ENCODE measurements at regions not wholly inside any gene's neighbourhood (a gene's known extent, or its start where the extent isn't known, plus 50 kb on each side); places are given as distances from the start of the nearest gene placed in this dataset.
"Not testable (repeated sequence)": the region's sequence is repeated elsewhere in the genome, so short reads cannot be mapped to it uniquely, and the experiment has no call there.

- not testable (repeated sequence) for DNase-seq
These were observed 1226.8 kb upstream of the EPHA6 start for GRCh38 chr3:95587641-95588040.

DNA sequence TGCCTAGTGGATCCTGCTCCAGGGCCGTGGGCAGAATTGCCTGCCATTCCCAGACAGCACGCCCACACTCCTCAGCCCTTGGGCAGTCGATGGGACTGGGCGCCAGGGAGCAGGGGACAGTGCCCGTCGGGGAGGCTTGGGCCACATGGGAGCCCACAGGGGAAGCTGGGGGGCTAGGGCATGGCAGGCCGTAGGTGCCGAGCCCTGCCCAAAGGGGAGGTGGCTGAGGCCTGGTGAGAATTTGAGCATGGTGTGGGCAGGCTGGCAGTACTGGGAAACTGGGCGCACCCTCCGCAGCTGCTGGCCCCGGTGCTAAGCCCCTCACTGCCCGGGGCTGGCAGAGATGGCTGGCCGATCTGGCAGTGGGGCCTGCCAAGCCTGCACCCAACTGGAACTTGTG lies 1225.9 kb upstream of the EPHA6 start:
- DNase-seq = no peak

DNA sequence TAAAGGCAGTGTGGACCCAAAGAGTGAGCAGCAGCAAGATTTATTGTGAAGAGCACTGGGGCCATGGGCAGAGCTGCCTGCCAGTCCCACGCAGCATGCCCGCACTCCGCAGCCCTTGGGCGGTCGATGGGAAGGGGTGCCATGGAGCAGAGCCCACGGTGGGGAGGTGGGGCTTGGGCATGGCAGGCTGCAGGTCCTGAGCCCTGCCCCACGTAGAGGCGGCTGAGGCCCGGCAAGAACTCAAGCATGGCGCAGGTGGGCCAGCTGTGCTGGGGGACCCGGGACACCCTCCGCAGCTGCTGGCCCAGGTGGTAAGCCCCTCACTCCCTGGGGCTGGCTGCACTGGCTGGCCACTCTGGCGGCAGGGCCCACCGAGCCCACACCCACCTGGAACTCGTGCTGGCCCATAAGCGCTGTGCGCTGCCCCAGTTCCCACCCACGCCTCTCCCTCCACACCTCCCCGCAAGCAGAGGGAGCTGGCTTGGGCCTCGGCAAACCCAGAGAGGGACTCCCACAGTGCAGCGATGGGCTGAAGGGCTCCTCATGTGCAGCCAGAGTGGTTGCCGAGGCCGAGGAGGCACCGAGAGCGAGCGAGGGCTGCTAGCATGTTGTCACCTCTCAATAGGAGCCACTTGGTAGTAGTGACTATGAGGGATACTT lies 1218.8 kb upstream of the EPHA6 start:
- no peak for DNase-seq

- DNase-seq = no peak
These were observed 1206.5 kb upstream of the EPHA6 start for GRCh38 chr3:95607926-95608325.

DNA sequence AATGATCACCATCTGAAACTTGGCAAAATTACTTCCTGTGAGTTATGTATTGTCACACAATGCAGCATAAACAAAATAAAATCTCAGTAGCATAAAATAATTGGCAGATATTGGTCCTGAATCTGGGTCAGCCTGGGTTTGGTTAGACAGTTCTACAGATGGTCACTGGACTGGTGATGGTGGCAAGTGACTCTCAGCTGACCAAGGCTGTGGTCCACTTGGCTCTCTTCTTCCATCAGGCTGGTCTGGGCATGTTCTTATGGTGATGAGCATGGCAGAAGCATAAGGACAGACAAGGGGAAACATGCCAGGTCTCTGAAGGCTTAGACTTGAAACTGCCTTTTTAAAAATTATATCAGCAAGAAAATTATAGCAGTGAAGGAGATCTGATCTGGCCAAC lies 1205.0 kb upstream of the EPHA6 start:
- no peak for DNase-seq

GRCh38 chr3:95612611-95613010 lies 1201.8 kb upstream of the EPHA6 start:
- no peak for DNase-seq

DNA sequence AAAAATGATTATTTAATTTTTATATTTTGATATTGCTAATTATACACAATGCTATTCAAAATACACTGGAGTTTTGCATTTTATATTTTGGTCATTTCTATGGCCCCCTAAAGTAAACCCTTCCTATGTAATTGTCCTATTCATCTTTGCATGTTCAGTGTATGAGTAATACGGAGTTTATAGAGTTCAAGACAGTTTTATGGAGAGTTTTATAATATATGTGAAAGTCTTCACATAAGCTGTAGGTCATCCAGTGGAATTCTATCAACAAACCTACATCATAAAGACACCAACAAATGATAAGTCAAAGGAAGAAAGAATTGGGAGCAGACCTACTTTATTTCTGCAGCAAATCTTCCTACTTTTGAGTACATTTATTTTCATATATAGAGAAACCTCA lies 1200.4 kb upstream of the EPHA6 start:
- DNase-seq = no peak

GRCh38 chr3:95615592-95616310 lies 1198.6 kb upstream of the EPHA6 start:
- DNase-seq = no peak

DNA sequence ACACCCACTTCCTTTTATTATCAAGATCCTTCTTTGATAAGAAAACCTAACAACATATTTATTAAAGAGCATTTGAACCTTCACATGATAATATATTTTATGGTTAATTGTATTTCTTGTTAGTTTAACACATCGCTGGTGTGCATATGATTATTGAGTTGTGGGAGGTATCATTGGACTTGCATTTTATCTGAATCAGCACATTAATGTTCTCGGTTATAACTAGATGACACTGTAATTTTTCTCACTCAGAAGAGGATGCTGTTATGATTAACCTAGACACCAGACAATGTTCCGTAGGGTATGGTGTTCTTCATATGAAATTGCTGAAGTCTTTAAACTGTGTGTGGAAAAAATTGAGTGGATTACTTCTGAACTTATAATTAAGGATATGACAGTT lies 1188.3 kb upstream of the EPHA6 start:
- DNase-seq = no peak

DNA sequence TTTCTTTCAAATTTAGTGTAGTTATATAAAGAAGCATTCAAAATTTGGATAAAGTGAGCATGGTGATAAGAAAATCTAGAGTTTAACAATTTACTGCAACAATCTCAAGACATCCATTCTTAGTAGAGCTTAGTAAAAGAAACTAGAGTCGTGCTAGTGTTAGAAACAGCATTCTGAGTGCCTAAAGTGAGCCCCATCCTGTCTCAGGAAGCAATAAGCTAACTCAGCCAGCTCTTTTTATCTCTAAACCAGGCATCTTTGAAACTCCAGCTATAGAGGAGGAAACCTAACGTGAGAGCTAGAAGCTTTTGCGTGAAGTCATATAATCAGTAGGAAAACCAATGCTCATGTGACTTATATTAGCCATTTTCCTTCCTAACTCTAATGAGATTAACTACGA lies 1187.1 kb upstream of the EPHA6 start:
- DNase-seq = no peak

DNA sequence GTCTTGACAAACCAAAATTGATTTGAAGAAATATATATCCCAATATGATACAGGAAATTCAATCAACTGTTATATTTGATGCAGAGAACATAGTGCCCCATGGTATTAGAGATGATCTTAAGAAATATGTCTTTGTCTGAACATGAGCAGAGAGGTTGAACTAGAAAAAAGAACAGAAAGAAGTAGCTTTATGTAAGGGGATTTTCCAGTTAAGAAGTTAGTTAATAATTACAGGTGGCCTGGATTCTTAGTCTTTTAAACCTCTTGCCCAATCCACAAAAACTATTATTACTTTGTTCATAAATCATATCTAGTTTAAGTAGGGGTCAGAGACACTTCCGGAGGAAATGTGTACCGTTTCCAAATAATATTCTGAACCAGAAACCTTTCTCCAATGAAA lies 1186.7 kb upstream of the EPHA6 start:
- no peak for DNase-seq

- DNase-seq = no peak
These were observed 1184.6 kb upstream of the EPHA6 start for GRCh38 chr3:95629802-95630201.

- no peak for DNase-seq
These were observed 1169.1 kb upstream of the EPHA6 start for GRCh38 chr3:95645291-95645690.

- no peak for DNase-seq
These were observed 1159.6 kb upstream of the EPHA6 start for GRCh38 chr3:95654570-95655362.

DNA sequence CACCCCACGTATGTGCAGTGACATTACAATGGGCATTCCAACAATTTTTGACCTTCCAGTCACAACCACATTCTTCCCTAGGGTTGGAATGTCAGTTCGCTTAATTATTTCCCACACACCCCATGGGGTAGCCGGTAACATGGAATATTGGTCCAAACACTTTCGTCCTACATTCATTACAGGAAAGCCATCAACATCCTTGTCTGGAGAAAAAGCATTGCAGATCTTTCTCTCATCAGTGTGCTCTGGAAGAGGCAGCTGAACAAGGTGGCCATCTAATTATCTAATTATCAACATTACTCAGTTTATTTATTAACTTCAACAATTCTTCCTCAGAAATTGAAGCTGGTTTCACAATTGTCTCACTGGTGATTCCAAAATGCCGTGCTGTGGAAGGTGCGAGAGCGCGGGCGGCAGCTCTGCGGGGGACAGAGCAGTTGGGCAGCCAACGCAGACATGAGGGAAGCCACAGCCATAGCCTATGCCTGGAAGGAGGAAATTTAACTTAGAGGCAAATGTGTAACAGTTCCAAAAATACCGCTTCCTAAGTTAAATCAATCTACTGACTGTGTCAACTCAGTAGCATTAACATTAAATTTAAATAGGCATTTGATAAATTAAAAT lies 1158.9 kb upstream of the EPHA6 start:
- no peak for DNase-seq

DNA sequence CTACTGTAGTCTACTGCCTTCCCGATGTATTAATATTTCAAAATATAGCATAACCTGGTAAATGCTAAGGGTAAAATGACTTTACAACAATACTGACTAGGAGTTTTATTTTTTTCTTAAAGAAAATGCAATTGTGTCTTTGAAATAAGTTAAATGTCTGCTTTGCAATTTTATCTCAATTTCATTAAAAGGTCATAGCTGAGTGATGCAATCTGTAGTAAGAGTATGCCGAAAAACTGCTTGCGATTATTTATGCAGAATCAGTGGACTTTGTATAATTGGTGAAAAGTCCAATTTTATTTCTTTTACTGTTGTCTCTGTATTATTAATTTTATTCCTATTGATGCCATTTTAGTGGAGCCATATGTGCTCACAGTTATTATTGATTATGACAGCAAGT lies 1143.6 kb upstream of the EPHA6 start:
- no peak for DNase-seq

- DNase-seq = no peak
These were observed 1141.2 kb upstream of the EPHA6 start for GRCh38 chr3:95673215-95673614.

DNA sequence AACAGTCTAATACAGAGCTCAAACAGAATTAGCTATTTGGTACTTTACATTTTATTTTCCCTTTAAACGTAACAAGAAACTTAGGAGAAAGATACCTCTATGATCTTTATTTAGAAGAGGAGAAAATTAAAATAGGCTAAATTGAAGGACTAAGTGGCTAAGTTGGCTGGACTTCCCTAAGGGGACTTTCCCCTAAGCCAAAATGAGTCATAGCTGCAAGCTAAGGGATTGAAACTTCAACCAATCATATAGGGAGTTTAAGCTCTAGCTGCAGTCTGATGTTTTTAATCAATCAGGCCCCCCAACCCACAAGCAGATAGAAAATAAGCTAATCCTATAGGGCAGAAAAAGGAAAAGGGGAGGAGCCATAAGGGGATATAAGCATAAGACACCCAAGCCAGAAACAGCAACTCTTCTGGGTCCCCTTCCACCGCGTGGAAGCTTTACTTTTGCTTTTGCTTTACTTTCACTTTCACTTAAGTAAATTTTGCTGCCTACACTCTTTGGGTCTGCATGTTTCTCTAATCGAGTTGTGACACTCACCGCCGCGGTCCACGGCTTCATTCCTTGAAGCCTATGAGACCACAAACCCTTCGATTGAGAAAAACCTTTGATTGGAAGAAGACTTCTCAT lies 1108.5 kb upstream of the EPHA6 start:
- no peak for DNase-seq

DNA sequence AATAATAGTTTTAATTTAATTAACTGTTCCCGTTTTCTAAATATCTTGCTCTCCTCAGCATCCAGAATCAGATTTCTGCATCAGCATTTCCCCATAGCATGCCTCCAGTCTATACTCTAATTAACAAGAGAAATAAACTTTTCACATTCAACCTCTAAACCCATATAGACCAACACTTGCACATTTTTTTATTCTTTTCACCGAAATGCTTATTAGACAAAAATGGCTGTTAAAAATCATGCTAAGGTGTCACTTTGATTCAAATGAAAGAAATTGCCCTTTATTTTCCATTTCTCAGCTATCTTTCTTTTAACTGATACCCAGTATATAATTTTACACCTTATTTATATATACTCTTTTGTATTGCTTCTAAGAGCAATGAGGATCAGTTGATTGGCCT lies 1107.1 kb upstream of the EPHA6 start:
- DNase-seq = no peak

GRCh38 chr3:95710684-95711083 lies 1103.7 kb upstream of the EPHA6 start:
- no peak for DNase-seq

- no peak for DNase-seq
These were observed 1102.6 kb upstream of the EPHA6 start for GRCh38 chr3:95711789-95712188.

DNA sequence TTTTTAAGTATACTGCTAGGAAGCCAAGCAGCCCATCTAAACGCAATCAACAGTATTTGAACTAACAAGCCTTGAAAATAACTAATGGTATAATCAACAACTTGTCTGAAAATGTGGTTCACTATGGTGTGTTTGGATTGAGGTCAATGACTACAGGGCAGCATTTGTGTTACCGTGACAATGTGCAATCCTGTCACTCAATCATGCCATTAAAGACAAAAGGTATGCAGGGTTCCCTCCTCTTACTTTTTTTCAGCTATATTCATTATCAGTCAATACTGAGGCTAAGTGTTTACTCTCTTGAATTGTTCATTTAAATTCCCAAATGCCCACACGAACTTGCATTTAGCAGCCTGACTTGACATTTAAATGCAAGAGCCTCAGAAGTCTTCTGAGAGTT lies 1099.3 kb upstream of the EPHA6 start:
- DNase-seq = no peak

DNA sequence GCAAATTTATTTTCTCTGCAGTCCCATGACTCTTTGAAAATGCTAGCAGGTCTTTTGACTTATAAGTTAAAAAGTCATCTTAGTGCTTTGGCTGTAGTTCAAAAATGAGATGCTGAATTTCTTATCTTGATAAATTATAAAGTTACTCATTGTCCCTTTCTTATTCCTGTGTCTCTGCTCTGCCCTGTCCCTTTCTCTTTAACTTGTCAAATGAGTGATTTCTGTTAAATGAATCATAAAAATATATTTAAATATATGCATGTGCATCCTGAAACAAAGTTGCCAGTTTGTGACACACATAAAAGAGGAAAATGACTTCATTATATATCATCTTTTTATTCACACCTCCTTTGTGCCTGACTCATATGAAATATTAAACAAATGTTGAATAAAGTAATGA lies 1097.3 kb upstream of the EPHA6 start:
- no peak for DNase-seq

Measured in CD4-positive, alpha-beta T cell treated with Interleukin-15 for 1 hour (primary cell).